Kidney (tissue), 13 donors: ENCODE measurements at regions not wholly inside any gene's neighbourhood (a gene's known extent, or its start where the extent isn't known, plus 50 kb on each side); places are given as distances from the start of the nearest gene placed in this dataset.

Source experiments
- DNase-seq, 5 donors: peaks; one replicate each; pipeline ENCODE4 v3.0.0-alpha.2; 2013 to 2020
- FAIRE-seq: peaks from 2 replicates; lab custom pipeline; 2012; peaks lifted over from hg19 to GRCh38; lab: Jason Lieb, UNC
- H3K27ac ChIP-seq, 2 donors: one replicate each; pipeline ENCODE4 v1.7.0; 2013; ENCODE audit warnings: low read depth in 2 of 2, low read length in 2 of 2, inconsistent platforms in 1 of 2
- H3K27me3 ChIP-seq: one replicate; pipeline ENCODE4 v1.7.1; 2013; ENCODE audit warnings: low read length, inconsistent platforms; ENCODE audit not compliant: control insufficient read depth, insufficient read depth
- H3K36me3 ChIP-seq, 3 donors: one replicate each; pipeline versions ENCODE4 v1.7.0 to v1.7.1; 2013; ENCODE audit warnings: low read length in 3 of 3, control low read depth in 1 of 3, inconsistent platforms in 1 of 3; ENCODE audit not compliant: insufficient read depth in 3 of 3, control insufficient read depth in 2 of 3
- H3K4me1 ChIP-seq, 3 donors: one replicate each; pipeline versions ENCODE4 v1.7.0 to v1.7.1; 2013; ENCODE audit warnings: low read length in 3 of 3, inconsistent platforms in 1 of 3, low read depth in 1 of 3; ENCODE audit not compliant: control insufficient read depth in 2 of 3, insufficient read depth in 2 of 3
- H3K4me3 ChIP-seq, 3 donors: one replicate each; pipeline versions ENCODE4 v1.7.0 to v1.8.1; 2013; ENCODE audit warnings: low read length in 3 of 3, control low read depth in 1 of 3, inconsistent platforms in 1 of 3
- H3K9ac ChIP-seq, 3 donors: one replicate each; pipeline versions ENCODE4 v1.7.0 to v1.7.1; 2013; ENCODE audit warnings: low read length in 3 of 3, control low read depth in 1 of 3, inconsistent platforms in 1 of 3
- H3K9me3 ChIP-seq, 3 donors: one replicate each; pipeline versions ENCODE4 v1.7.0 to v1.7.1; 2013; ENCODE audit warnings: low read length in 3 of 3, control low read depth in 1 of 3, inconsistent platforms in 1 of 3; ENCODE audit not compliant: control insufficient read depth in 2 of 3, insufficient read depth in 1 of 3
- CTCF ChIP-seq: IDR thresholded peaks from 3 replicates; pipeline ENCODE4 v1.5.1; 2012; ENCODE audit warnings: mild to moderate bottlenecking, moderate library complexity, borderline replicate concordance; ENCODE audit not compliant: insufficient read depth; ENCODE audit errors: extremely low read depth
- intact Hi-C: fragments of 100-400 bp; cut with DNase I; formaldehyde crosslinking; loops from one replicate; pipeline ENCODE4 v1.11.1; 2022
- donor health status: control.
- donor health status: control.
- donor health status: control.
- donor health status: control.
- donor health status: control.
- donor health status: DM: yes; HTN: yes; CAD: no.
- donor health status: Normal renal cell carcinoma (clear cell type).

- no peaks in the 10 kb centered on the region for H3K4me1 ChIP-seq
- H3K27me3 ChIP-seq = no peaks in the 10 kb centered on the region
- H3K4me3 ChIP-seq = no peak overlapping the region
- TF ChIP-seq CTCF = no peak
- intact Hi-C loops = no loop called here
- FAIRE-seq = no peak
- no peaks in the 10 kb centered on the region for H3K9me3 ChIP-seq
- no peak overlapping the region for H3K9ac ChIP-seq
- no peak overlapping the region for H3K27ac ChIP-seq
- DNase-seq = peak in 1 of 5 donors; percentile 25
- H3K36me3 ChIP-seq = no peaks in the 10 kb centered on the region
These were observed 81.0 kb upstream of the NMNAT3 start for GRCh38 chr3:139758654-139759291.

GRCh38 chr3:139757448-139758030, 79.8 kb upstream of the NMNAT3 start:
- no peak for TF ChIP-seq CTCF
- Histone ChIP-seq H3K9ac (no peak overlapping the region), H3K27ac (no peak overlapping the region), H3K27me3 (no peaks in the 10 kb centered on the region), H3K9me3 (no peaks in the 10 kb centered on the region), H3K4me1 (no peaks in the 10 kb centered on the region), H3K36me3 (no peaks in the 10 kb centered on the region), H3K4me3 (no peak overlapping the region)
- intact Hi-C loops = no loop called here
- no peak for FAIRE-seq
- no peak for DNase-seq

- no peak for FAIRE-seq
- intact Hi-C loops = no loop called here
These were observed 78.8 kb upstream of the NMNAT3 start for GRCh38 chr3:139756529-139757103.

More at GRCh38 chr3:139756529-139757103, 78.8 kb upstream of the NMNAT3 start:
- Histone ChIP-seq H3K27ac (no peak overlapping the region), H3K27me3 (no peaks in the 10 kb centered on the region), H3K4me1 (no peaks in the 10 kb centered on the region), H3K36me3 (no peaks in the 10 kb centered on the region), H3K9ac (no peak overlapping the region), H3K9me3 (no peaks in the 10 kb centered on the region), H3K4me3 (no peak overlapping the region)
- no peak for TF ChIP-seq CTCF
- DNase-seq = no peak
